Prostate gland (tissue), 2 donors: ENCODE measurements at regions not wholly inside any gene's neighbourhood (a gene's known extent, or its start where the extent isn't known, plus 50 kb on each side); places are given as distances from the start of the nearest gene placed in this dataset.

Experiments used
- CTCF ChIP-seq, 4 experiments: fragments of 200-600 bp in 2 of 4; fragments of 450-650 bp in 2 of 4; sonication (generic) in 2 of 4; IDR thresholded peaks; 1 replicate in 3 of 4; 2 replicates in 1 of 4; pipeline ENCODE4 v1.5.1; 2016 to 2019; ENCODE audit warnings: antibody characterized with exemption in 4 of 4, mild to moderate bottlenecking in 2 of 4, moderate library complexity in 2 of 4
- POLR2A ChIP-seq: fragments of 450-650 bp; IDR thresholded peaks from one replicate; pipeline ENCODE4 v1.6.1; 2016; ENCODE audit warnings: antibody characterized with exemption, mild to moderate bottlenecking
- POLR2AphosphoS5 ChIP-seq: sonication (generic); formaldehyde crosslinking; IDR thresholded peaks from one replicate; pipeline ENCODE4 v1.6.1; 2017; ENCODE audit warnings: antibody characterized with exemption

GRCh38 chr16:66293932-66294331, 72.6 kb upstream of the CDH5 start:
- TF ChIP-seq CTCF (IDR thresholded peaks at IDR 0.05) (no peak), POLR2A (no peak), POLR2AphosphoS5 (no peak)
